HG02852 (cell line): ENCODE measurements at regions not wholly inside any gene's neighbourhood (a gene's known extent, or its start where the extent isn't known, plus 50 kb on each side); places are given as distances from the start of the nearest gene placed in this dataset.
"Not testable (repeated sequence)": the region's sequence is repeated elsewhere in the genome, so short reads cannot be mapped to it uniquely, and the experiment has no call there.

Experiments
- ATAC-seq: cut with Tn5 transposase; IDR thresholded peaks from one replicate; pipeline ENCODE4 v1.9.1; 2021; ENCODE audit warnings: mild to moderate bottlenecking, moderate library complexity; ENCODE audit not compliant: unreplicated experiment

DNA sequence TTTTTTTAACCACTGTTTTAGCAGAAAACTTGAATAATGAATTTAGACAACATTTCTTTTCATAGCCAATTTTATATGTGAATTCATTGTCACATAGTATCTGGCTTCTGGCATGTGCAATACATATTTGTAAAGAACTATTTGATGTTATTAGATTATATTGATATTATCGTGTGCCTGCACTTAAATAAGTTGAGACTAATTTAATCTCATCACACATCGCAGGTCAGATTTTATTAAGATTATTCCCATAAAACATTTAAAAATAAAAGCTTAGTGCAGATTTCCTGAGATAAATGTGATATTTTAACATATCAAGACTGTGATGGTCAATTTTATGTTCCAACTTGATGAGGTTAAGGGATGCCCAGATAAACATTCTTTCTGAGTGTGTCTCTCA, 1565.3 kb upstream of the LRRTM3 start:
- ATAC-seq = no peak

DNA sequence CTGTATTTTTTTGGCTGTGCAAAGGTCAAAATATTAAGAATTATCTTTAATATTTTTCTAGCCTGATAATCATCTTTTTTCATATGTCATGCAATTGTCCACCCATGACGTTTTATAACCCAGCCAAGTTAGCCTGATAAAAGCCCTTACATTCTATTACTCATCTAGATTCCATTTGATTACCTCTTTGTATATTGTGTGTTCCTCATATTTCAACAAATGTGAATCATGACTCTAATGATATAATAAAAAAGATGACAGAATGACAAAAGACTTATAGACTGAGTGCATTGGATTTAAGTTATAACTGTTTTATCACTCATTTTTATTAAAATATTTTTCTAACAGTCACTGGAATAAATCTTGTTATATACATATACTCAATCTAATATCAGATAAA, 1560.0 kb upstream of the LRRTM3 start:
- ATAC-seq = no peak

- ATAC-seq = no peak
Measured at GRCh38 chr10:65367706-65368105, 1558.1 kb upstream of the LRRTM3 start.

- ATAC-seq = no peak
Measured at GRCh38 chr10:65375528-65375927, 1550.3 kb upstream of the LRRTM3 start.

DNA sequence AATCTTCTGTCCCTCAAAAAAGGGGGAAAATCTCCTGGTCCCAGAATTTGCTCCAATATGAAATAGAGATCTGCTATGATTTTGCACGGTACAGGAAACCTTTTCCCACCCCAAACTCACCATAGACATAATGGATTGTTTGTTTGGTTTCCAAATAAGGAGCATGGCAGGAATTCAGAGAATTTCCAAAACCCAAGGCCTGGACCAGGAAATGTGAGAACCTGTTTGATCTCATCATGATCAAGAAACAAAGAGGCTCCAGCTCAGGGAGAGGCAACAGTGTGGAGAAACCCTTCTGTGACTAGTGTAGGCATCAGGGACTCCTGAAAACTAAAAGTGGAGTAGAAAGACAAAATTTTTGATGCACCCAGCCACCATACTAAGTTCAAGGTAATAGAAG, 1548.1 kb upstream of the LRRTM3 start:
- ATAC-seq = no peak

- ATAC-seq = no peak
Measured at GRCh38 chr10:65394502-65395297, 1531.1 kb upstream of the LRRTM3 start.

- ATAC-seq = no peak
Measured at GRCh38 chr10:65395631-65396030, 1530.2 kb upstream of the LRRTM3 start.

DNA sequence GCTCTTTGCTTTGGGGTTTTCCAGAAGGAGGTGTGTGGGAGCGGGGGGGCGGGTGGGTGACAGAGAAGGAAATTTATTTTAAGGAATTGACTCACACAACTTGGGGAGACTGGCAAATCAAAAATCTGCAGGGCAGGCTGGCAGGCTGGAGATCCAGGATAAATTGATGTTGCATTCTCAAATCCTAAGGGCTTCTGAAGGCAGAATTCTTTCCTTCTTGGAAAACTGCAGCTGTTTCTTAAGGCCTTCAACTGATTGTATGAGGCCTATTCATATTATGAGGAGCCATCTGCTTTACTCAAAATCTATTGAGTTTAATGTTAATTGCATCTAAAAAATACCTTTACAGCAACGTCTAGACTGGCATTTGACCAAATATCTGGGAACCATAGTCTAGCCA, 1528.8 kb upstream of the LRRTM3 start:
- ATAC-seq = no peak

DNA sequence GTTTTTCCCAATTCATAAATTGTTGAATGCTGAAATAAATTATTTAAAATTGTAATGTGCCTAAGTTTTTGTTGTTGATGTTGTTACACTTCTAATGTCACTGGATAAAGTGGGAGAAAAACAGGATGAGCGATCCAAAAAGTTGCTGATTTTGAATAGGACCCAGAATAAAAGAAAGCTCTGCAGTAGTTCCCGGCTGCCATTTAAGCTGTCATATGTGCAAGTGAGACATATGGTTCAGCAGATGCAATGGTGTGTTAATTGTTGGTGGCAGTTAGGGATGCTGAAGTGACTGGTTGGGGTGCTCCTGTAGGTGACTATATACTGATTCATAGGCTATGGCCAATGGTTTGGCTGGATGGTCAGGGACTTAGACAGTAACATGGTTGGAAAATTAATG, 1517.4 kb upstream of the LRRTM3 start:
- ATAC-seq = no peak

DNA sequence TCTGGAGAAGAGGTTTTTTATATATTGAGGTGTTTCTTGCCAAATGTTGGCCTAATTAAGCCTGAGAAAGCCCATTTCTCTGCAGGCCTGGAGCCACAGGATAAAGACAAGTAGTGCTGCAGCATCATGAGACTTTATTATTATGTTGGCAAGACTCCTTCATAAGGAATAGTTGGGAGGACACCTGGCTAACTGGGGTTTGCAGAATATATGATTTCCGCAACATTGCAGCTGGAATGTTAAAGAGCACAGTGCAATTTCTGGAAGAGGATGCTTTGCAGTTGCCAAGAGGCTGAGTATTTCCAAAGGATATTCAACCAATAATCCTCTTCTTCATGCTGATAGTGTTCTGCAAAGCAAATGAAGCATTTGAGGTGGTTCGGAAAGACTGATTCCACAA, 1512.8 kb upstream of the LRRTM3 start:
- ATAC-seq = no peak

DNA sequence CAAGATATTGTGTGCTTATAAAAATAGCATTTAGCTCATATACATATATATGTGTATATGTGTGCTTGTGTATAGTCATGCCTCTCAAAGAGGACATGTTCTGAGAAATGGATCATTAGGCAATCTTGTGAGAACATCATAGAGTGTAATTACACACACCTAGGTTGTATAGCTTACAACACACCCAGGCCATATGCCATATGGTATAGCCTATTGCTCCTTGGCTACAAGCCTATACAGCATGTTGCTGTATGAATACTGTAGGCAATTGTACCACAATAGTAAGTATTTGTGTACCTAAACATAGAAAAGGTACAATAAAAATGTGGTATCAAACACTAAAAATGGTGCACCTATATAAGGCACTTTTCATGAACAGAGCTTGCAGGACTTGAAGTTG, 1510.5 kb upstream of the LRRTM3 start:
- ATAC-seq = no peak

DNA sequence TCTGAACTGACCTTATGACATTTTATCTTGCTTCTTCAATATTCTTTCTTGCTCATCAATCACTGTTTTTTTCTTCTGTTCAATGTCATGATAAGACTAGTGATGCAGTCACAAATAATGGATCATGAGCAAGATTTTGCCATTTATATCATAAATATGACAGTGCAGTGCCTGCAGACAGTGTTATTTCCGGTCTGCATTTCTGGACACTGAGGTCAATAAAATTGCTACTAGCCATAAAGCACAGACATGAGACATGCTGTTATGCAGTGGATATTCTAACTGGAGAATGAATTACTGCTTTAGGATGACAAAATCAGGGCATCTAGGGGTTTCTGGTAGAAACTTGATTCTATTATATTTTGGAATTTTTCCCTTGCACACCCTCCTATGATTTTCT, 1509.7 kb upstream of the LRRTM3 start:
- ATAC-seq = no peak

DNA sequence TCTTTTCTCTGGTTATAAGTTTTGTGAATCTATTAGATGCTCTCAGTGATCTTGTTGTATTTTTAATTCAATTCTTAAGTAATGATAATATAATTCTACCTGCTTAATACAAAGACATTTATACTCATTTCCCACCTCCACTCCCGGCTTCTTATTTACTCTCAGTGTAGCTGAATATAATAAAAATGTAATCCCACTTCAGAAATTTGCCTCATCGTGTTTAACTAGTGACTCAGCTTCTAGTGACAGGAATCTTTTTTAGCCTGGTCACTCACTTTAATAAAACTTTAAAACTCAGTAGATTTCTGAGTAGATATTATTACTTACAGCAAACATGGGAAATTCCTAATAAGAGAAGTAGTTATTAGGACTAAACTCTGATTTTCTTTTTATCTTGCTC, 1506.2 kb upstream of the LRRTM3 start:
- no peak for ATAC-seq

DNA sequence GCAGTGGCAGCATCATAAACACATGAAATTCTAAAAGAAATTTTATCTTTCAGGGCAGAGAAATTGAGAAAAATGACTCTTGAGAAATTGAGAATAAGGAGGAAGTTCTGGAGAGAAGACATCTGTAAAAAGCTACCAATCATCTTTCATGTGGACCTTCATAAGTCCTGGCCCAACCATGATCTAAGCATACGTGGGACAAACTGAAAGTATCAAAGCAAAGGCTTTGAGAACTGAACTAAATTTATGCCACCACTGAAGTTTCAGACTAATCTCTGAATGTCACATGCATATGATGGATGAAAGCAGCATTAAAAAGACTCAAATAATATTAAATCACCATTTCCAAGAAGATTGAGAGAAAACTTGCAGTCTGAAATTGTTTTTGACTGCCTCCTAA, 1502.8 kb upstream of the LRRTM3 start:
- no peak for ATAC-seq

DNA sequence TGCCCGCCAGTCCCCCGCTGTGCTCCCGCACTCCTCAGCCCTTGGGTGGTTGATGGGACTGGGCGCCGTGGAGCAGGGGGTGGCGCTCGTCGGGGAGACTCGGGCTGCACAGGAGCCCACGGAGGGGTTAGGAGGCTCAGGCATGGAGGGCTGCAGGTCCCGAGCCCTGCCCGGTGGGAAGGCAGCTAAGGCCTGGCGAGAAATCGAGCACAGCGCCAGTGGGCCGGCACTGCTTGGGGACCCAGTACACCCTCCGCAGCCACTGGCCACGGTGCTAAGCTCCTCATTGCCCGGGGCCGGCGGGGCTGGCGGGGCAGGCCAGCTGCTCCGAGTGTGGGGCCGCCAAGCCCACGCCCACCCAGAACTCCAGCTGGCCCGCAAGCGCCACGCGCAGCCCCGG, 1496.5 kb upstream of the LRRTM3 start:
- ATAC-seq = not testable (repeated sequence)

- ATAC-seq = no peak
Measured at GRCh38 chr10:65430979-65431378, 1494.9 kb upstream of the LRRTM3 start.

DNA sequence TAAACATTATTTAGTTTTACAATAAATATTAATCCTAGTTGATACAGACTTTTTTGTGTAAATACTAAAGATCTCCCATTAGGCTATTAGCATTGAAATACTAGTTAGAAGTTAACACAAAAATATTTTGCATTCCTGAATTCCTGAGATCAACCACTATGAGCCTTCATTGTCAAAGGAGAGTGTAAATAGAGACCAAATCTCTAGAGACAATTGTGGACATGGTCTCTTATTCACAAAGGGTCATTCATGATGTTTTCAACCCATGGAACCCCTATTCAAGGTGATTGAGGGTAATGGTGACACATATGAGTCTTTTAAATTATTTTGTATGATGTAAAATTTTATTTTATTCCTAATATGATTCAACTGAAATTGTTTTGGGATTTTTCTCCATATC, 1454.8 kb upstream of the LRRTM3 start:
- ATAC-seq = no peak

- ATAC-seq = no peak
Measured at GRCh38 chr10:65482848-65483247, 1443.0 kb upstream of the LRRTM3 start.

GRCh38 chr10:65491799-65492198, 1434.0 kb upstream of the LRRTM3 start:
- no peak for ATAC-seq

DNA sequence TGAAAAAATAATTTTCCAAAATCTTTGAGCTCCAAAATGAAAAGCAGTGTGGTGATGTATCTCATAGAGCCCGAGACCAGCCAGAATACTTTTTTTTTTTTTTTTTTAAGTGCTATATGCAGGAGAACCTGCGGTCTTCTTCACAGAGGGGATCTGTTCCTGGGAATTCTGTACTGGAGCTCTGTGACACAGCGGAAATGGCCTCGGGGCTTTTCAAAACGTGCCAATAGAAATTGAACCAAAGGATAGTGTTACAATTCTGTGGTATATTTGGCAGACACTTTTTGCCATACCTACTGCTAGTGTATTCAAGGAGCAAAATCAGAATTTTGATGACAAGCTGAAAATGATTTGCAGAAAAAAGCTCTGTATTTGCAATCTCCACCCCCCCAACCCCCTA, 1429.3 kb upstream of the LRRTM3 start:
- no peak for ATAC-seq

- ATAC-seq = no peak
Measured at GRCh38 chr10:65497837-65498236, 1428.0 kb upstream of the LRRTM3 start.

DNA sequence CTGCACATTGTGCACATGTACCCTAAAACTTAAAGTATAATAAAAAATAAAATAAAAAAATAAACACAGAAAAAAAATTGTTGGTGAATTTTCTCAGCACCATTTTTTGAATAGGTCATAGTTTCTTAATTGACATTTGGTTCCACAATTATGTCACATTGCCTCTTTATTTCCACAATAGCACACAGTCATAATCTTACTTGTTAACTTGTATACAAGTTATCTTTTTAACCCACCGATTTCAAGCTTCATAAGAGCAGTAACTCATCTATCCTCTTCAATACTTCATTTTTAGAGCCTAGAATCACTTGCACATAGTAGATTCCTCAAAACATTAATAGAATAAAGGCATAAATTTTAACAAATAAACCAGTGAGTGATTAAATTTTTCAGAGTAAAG, 1425.1 kb upstream of the LRRTM3 start:
- ATAC-seq = no peak

DNA sequence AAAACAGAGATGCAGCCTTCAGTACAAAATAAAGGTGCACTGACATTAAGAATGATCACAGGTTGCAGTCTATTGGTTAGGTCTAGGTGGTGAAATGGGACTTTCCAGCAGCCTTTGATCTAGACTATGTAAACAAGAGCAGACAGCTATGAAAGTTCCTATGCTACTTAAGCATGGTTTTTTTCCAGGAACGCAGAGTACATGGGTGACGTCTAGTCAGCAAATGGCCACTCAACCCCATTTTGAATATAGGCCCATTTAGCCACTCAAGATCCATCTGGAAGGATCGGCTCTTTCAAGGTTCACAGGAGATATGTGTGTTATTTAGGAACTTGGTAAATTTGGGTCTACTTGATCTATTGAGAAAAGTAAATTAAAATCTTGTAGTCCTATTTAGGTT, 1424.6 kb upstream of the LRRTM3 start:
- peak; percentile 92 for ATAC-seq
